Mucosa of descending colon (tissue), 3 donors: ENCODE measurements at regions not wholly inside any gene's neighbourhood (a gene's known extent, or its start where the extent isn't known, plus 50 kb on each side); places are given as distances from the start of the nearest gene placed in this dataset.

Experiments used
- ATAC-seq: fragments of 200-7000 bp; cut with Tn5 transposase; one replicate; pipeline ENCODE4 v1.9.1; 2020; ENCODE audit warnings: mild to moderate bottlenecking, moderate library complexity
- DNase-seq, 3 donors: peaks; one replicate each; pipeline ENCODE4 v3.0.0-alpha.2; 2020
- H3K36me3 ChIP-seq: fragments of 200-600 bp; one replicate; pipeline ENCODE4 v1.8.0; 2021; ENCODE audit warnings: low read depth, mild to moderate bottlenecking
- H3K4me1 ChIP-seq: fragments of 200-600 bp; one replicate; pipeline ENCODE4 v1.8.0; 2021; ENCODE audit warnings: low read depth, mild to moderate bottlenecking
- H3K4me3 ChIP-seq: fragments of 200-600 bp; one replicate; pipeline ENCODE4 v1.8.0; 2021; ENCODE audit warnings: mild to moderate bottlenecking
- H3K9me3 ChIP-seq: fragments of 200-600 bp; one replicate; pipeline ENCODE4 v1.8.0; 2021; ENCODE audit warnings: mild to moderate bottlenecking
- CTCF ChIP-seq: fragments of 200-600 bp; IDR thresholded peaks from one replicate; pipeline ENCODE4 v1.8.0; 2022; ENCODE audit warnings: antibody characterized with exemption, mild to moderate bottlenecking
- intact Hi-C, 2 donors: fragments of 100-400 bp; cut with DNase I in 1 of 2; cut with micrococcal nuclease in 1 of 2; formaldehyde crosslinking; loops; one replicate each; pipeline versions ENCODE4 v1.11.0 to v1.11.1; 2022; cut with DNase I, micrococcal nuclease
- donor health status: DM: no; HTN: no; CAD: no; lungs with moderate emphysema.
- donor health status: DM: no; HTN: no; CAD: no.
- donor health status: DM: no; HTN: yes; CAD: no.

GRCh38 chr1:147079400-147080005 lies 92.8 kb downstream of the PRKAB2 start:
- Histone ChIP-seq H3K4me3 (no peak overlapping the region), H3K4me1 (peaks cover 14% of the 10 kb centered on the region)
- DNase-seq = no peak

GRCh38 chr1:147078606-147079399 lies 93.5 kb downstream of the PRKAB2 start:
- Histone ChIP-seq H3K9me3 (no peaks in the 10 kb centered on the region), H3K4me3 (no peak overlapping the region), H3K4me1 (peaks cover 10% of the 10 kb centered on the region), H3K36me3 (no peaks in the 10 kb centered on the region)
- no peak for DNase-seq
- TF ChIP-seq CTCF = no peak
- ATAC-seq = no peak
- intact Hi-C loops = no loop called here

More at GRCh38 chr1:147079400-147080005, 92.8 kb downstream of the PRKAB2 start:
- Histone ChIP-seq H3K36me3 (no peaks in the 10 kb centered on the region), H3K9me3 (no peaks in the 10 kb centered on the region)
- ATAC-seq = no peak
- TF ChIP-seq CTCF = no peak
- intact Hi-C loops = no loop called here

- Histone ChIP-seq H3K4me3 (no peak overlapping the region), H3K4me1 (peaks cover 9% of the 10 kb centered on the region), H3K36me3 (no peaks in the 10 kb centered on the region), H3K9me3 (no peaks in the 10 kb centered on the region)
- no peak for ATAC-seq
- TF ChIP-seq CTCF = no peak
- DNase-seq = no peak
- intact Hi-C loops = no loop called here
These were observed 94.2 kb downstream of the PRKAB2 start for GRCh38 chr1:147077936-147078605.

- Histone ChIP-seq H3K9me3 (no peaks in the 10 kb centered on the region), H3K36me3 (no peaks in the 10 kb centered on the region), H3K4me1 (peaks cover 9% of the 10 kb centered on the region), H3K4me3 (no peak overlapping the region)
- no peak for TF ChIP-seq CTCF
- no peak for ATAC-seq
- intact Hi-C loops = no loop called here
- no peak for DNase-seq
These were observed 94.7 kb downstream of the PRKAB2 start for GRCh38 chr1:147077523-147077922.

GRCh38 chr1:147077081-147077480 lies 95.2 kb downstream of the PRKAB2 start:
- no peak overlapping the region for H3K4me3 ChIP-seq
- no peak for TF ChIP-seq CTCF

More at GRCh38 chr1:147077081-147077480, 95.2 kb downstream of the PRKAB2 start:
- Histone ChIP-seq H3K36me3 (no peaks in the 10 kb centered on the region), H3K9me3 (no peaks in the 10 kb centered on the region), H3K4me1 (peaks cover 9% of the 10 kb centered on the region)
- DNase-seq (no peak), ATAC-seq (no peak)
- intact Hi-C loops = no loop called here
